GM12891 (cell line): ENCODE measurements at regions not wholly inside any gene's neighbourhood (a gene's known extent, or its start where the extent isn't known, plus 50 kb on each side); places are given as distances from the start of the nearest gene placed in this dataset.

ENCODE experiments used
- PAX5 ChIP-seq: IDR thresholded peaks from 2 replicates; pipeline ENCODE4 v1.6.1; 2011; ENCODE audit warnings: low read length, moderate library complexity, mild to moderate bottlenecking; ENCODE audit not compliant: insufficient read depth, severe bottlenecking
- POLR2A ChIP-seq: IDR thresholded peaks from 2 replicates; pipeline ENCODE4 v1.6.1; 2011; ENCODE audit warnings: low read depth, low read length, control low read depth
- POLR2AphosphoS5 ChIP-seq: IDR thresholded peaks from 2 replicates; pipeline ENCODE4 v1.6.1; 2011; ENCODE audit warnings: low read depth, low read length, control low read depth
- POU2F2 ChIP-seq: IDR thresholded peaks from 2 replicates; pipeline ENCODE4 v1.6.1; 2011; ENCODE audit warnings: low read depth, mild to moderate bottlenecking, control low read depth, low read length, moderate library complexity
- SPI1 ChIP-seq: IDR thresholded peaks from 2 replicates; pipeline ENCODE4 v1.6.1; 2011; ENCODE audit warnings: low read depth, low read length, control low read depth
- TAF1 ChIP-seq: IDR thresholded peaks from 2 replicates; pipeline ENCODE4 v1.6.1; 2011; ENCODE audit warnings: low read depth, low read length, control low read depth

- no peak for TF ChIP-seq POLR2AphosphoS5
- no peak for TF ChIP-seq POLR2A
- TF ChIP-seq POU2F2 = no peak
- TF ChIP-seq TAF1 = no peak
- TF ChIP-seq PAX5 = no peak
- TF ChIP-seq SPI1 = no peak
Observed at GRCh38 chr14:89036371-89036770, 211.9 kb downstream of the TTC8 start.
